HepG2 (cell line): ENCODE measurements at regions not wholly inside any gene's neighbourhood (a gene's known extent, or its start where the extent isn't known, plus 50 kb on each side); places are given as distances from the start of the nearest gene placed in this dataset.

ENCODE experiments used
- CAMTA2 ChIP-seq: sonication (generic); formaldehyde crosslinking; IDR thresholded peaks from 2 replicates; pipeline ENCODE4 v1.4.0; 2020; ENCODE audit warnings: mild to moderate bottlenecking, missing genetic modification reagents, borderline replicate concordance
- ZNF280B ChIP-seq: sonication (generic); formaldehyde crosslinking; IDR thresholded peaks from 2 replicates; pipeline ENCODE4 v1.5.0; 2020; ENCODE audit warnings: missing genetic modification reagents, mild to moderate bottlenecking, borderline replicate concordance

DNA sequence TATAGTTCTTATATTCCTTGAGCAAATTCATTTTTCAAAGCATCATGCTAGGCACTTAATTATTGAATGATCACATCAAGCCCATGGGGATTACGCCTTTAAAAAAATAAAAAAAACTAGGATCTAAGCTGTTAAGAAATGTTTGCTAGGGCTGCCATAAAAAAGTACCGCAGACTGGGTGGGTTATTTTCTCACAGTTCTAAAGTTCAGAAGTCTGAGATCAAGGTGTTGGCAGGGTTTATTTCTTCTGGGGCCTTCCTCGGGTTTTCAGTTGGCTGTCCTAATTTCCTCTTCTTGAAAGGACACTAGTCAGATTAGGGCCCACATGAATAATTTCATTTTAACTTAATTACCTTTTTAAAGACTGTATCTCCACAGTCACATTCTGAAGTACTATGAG, 165.6 kb upstream of the RIMS1 start:
- TF ChIP-seq ZNF280B (no peak), CAMTA2 (CRISPR knock-in tag) (no peak)
